HG02981 (cell line): ENCODE measurements at regions not wholly inside any gene's neighbourhood (a gene's known extent, or its start where the extent isn't known, plus 50 kb on each side); places are given as distances from the start of the nearest gene placed in this dataset.

Experiments used
- ATAC-seq: cut with Tn5 transposase; IDR thresholded peaks from one replicate; pipeline ENCODE4 v1.9.1; 2021; ENCODE audit warnings: mild to moderate bottlenecking, moderate library complexity; ENCODE audit not compliant: unreplicated experiment

DNA sequence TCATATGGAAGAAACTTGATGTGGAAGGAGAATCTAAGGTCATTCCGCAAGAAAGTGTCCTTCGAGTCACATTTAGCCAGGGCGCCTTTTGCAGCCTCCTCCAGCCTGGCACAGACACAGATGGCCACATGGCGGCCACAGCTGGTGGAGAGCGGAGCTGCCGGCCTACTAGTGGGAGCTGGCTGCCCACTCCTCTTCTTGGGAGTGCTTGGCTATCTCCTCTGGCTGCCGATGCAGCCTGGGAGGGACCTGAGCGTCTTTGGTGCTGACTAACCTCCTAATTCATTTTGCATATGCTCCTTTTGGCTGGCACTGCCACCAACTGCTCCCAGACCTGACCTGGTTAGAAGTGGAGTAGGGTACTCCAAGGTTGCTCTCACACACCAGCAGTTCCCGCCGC, 199.3 kb upstream of the MYT1L start:
- ATAC-seq, result no peak

DNA sequence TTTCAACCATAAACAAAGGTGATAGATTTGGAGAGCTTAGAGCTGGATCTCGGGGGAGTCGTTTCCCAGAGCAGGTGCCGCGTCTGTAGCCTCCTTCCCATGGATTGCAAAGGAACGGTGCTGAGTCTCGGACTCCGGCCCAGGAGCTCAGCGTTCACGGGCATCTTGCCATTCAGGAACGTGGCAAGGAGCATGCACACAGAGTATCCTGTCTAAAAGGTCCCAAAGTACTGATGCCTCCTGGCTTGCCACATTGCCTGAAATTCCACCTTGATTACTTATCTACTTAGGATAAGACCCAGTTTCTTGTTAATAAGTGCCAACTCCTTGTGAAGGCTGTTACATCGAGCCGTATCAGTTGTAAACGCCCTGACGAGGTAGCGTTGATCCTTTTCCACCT, 197.8 kb upstream of the MYT1L start:
- ATAC-seq, result no peak

DNA sequence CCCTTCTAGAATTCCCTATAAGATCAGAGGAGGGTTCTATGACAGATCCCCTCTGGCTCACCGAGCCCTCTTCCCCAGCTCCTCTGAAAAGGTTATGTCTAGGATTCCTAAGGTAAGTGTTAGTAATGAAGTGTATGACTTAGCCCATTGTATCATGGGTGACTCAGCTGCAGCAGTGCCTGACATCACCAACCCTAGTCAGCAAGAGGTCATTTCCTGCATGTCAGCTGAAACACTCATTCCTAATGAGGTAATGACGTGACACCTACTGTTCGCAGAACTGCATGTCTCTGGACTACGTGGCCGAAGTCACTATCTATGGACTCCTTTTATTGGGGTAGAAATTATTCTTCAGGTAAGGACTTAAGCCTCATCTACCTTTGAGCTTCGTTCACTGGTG, 196.1 kb upstream of the MYT1L start:
- ATAC-seq, result no peak

DNA sequence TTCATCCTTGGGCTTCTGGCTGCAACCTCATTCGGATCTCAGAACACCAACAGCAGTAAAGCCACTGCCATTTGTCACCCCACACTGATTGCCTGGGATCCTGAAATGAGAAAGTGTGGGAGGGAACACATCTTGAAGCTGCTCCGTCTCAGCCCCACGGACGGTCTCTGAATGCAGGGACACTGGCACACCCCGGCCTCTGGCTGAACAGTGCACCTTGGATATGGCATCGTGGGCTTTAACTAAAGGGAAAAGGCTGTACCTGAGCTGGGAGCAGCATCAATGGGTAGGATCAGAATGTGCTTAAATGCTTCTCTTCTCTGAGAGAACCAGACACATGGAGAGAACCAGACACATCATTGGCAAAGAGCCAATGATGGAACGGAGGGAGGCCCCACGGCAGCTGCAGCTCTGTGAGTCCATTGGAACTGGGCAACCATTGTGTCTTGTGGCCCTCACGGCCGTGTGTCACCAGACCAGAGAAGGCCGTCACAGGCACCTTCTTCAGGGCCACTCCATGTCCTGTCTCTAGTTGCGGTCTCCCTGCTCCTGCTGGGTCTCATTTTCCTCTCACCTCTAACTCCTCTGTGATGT, 193.4 kb upstream of the MYT1L start:
- no peak for ATAC-seq

DNA sequence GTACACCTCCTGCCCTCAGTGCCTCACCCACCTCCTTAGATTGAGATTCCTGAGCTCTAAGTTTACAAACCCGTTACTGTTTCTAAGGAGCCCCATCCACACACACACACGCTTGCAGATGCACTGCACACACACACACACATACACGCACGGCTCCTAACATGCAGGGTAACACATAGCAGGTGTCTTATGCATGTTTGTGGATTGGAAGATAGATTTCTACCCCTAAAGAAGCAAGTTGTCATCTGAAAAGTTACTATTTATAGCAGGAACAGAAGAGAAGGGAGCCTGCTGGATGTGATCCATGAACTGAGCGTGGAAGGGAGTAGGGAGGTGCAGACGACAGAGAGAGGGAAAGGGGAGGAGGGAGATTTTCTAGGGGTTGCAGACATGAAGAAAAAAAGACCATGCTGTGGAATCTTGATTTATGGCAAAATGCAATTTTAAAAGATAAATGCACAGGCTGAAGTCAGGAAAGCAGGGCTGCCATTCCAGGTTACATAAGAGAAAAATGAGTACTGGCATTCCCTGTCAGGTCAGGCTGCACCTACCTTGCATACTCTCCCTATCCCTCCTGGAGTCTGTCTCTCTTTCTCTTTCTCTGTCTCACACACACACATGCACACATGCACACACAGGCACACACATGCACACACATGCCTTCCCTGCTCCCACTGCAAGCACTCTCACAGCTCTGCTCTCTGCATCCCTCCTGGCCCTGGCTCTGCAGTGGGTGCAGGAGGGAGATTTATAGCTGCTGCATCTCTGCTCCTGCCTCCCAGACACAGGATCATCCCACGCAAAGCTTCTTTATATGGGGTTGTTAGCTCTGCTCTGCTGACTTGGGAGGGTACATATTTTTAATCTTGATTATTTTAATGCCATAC, 192.6 kb upstream of the MYT1L start:
- no peak for ATAC-seq

DNA sequence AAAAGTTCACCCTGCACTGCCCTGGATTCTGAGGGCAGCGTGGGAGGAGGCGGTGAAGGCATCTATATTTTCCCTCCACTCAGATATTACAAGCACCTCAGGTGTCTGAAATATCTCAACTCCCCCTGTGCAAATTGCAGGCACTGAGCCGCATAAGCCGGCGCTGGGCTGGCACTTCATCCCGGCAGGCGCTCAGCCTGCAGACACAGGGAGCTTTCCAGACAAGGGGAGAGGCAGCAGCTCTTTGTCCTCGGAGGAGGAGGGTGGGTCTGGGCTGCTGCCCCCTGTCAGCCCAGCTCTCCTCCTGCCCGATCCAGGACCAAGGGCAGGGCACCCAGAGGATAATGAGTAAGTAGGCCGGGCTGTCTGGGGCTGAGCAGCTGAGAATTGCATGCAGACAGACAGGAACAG, 189.3 kb upstream of the MYT1L start:
- ATAC-seq, result no peak

DNA sequence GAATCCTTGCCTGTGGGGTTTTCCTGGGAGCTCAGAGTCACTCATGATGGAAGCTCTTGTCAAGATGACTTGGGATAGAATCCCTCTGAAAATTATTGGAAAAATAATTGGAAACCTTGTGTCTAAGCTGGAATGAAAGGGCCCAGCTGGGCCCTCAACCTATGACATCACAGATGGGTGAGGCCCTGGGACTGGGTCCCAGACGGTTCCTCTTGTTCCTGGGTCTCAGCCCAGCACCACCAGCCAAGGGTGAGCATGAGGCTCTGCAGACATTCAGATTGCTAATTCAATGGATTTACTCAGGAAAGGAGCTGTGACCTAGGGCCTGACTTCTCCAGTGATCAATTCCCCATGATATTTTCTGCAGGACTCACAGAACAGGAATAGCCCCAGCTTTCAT, 188.3 kb upstream of the MYT1L start:
- no peak for ATAC-seq

DNA sequence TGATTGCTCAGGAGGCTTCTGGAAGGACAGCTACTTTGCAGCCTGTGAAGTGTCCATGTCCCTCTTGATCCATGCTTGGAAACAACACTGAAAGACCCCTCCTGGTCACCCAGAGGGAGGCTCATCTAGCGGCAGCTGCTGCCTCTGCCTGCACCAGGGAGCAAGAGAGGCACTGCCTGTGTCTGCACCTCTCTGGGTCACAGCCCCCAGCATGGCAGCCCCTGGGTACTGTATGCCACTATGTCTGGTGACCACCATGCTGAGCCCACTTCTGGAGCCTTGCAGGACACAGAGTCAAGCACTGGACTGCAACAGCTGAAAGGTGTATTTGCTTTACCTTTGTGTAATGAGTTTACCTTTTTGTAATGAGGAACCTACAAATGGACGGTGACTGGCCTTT, 186.3 kb upstream of the MYT1L start:
- ATAC-seq, result no peak

DNA sequence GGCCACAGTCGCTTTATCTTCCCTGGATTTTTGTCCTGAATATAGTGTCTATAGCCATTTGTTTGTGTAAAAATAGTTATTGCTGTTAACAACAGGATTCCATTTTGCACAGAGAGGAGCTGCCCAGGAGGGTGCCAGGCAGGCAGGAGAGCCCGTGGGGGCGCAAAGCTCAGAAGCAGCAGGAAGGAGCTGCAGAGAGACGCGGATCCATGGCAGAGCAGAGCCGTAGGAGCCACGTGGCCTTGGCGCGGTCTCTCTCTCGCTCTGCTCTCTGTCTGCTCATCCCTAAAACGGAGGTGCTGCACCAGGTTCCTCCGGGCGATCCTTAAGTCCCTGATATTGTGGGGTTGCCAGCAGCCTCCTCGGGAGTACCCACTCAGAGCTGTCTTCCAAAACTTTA, 185.3 kb upstream of the MYT1L start:
- ATAC-seq, result no peak

DNA sequence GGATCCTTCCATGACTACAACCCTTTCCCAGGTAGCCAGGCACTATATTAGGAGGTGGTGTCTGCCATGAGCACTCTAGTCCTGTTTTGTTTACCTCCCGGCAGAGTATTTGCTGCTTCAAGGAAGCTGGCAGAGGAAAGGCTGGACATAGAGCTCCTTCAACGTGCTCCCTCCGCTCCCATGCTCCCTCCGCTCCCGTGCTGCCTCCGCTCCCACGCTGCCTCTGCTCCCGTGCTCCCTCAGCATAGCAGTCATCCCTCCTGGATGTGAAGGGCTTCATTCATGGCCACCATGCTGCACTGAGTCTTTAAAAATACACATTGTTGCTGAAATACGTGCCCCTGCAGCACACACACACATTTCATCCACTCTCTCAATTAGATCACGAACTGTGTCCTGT, 181.9 kb upstream of the MYT1L start:
- ATAC-seq, result no peak

DNA sequence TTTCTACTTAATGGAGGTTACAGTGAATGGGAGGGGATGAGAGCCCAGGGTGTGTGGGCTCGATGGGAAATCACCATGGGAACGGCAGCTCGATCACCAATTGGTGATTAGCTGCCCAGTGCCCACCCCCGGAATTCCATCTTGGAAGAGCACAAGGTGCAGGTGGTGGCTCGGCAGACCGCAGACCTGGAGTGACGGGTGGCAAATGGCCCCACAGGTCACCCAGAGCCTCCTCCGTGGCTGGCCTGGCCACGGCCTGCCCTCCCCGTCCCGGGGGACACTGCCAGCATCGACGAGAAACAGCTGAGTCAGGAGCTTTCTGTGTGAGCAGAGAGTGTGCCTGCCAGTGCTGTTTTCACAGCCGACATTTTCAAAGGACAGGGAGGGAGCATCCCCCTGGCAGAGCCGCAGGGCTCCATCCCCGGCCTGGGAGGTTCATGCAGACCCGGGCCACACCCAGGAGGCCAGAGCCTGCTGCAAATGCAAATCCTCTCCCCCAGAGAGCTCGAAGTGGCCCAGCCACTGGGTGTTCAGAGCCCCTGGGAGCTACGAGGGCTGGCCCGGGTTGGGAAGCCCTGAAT, 176.4 kb upstream of the MYT1L start:
- ATAC-seq, result no peak

DNA sequence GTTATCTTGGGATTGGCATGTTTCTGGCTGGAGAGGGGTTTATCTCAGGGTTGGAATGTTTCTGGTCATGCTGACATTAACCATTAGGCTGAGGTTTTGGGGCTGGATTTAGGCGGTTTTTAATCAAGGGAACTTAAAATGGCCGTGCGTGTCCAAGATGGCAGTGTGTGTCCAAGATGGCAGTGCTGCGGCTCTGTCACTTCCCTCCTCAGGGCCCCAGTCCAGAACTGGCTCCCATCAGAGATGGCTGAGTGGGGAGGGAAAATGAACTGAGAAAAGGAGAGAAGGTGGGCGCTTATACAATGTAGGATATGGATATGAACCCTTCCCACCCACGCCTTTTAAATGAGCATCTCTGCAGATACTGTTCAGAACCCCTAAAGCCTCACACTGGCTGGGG, 175.5 kb upstream of the MYT1L start:
- ATAC-seq, result no peak

DNA sequence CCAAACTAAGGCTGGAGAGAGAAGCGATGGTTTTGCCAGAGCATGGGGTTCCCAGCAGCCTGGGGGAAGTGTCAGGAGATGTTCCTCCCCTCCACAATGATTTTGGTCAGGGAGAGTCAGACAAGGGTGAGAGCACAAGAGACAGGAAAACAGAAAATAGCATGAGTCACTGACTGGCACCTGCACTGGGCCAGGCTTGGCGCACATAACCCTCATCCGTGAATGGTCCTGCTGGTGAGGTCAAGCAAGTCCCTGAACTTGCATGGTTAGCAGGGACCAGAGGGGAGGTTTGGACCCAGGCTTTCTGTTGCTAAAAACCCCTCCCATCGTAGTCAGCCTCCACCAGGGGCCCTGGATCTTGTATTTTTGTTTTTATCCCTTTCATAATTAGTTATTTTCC, 174.5 kb upstream of the MYT1L start:
- no peak for ATAC-seq

DNA sequence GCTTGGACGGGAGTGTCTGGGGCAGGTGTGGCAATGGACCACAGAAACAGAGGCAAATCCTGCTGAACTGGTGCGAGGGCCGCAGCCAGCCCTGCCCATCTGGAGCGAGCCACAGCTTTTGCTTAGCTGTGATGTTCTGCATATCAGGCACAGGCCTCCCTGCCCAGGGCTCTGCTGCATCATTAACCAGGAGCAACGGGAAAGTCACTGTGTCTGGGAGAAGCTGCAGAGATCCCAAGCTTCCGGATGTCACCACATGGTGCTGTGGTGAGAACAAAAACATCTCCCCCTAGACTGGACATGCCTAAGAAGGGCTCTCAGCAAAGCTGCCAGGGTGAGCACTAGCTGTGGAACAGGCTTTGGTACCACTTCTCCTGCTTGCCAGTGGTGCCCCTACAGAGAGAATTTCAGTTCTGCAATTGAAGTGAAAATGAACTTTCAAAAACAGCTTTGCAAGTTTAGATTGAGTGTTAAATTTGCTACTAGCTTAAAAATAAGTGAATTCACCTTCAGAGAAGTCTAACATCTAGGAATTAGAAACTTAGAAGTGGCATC, 172.9 kb upstream of the MYT1L start:
- no peak for ATAC-seq

DNA sequence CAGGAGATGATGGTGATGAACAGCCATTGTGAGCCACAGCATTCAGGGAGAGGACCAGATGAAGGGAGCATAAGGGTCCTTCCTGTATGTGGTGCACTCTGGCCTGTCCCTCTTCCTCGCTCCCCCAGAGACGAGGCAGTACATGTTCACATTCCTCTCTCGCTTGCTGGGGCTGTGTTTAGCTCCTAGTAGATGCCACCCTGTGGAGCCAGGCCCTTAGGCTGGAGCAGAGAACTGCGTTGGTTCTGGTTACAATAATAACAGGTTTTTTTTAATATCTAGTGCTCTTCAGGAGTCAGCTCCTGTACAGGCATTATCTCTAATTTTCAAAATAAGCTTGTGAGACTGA, 171.1 kb upstream of the MYT1L start:
- ATAC-seq, result no peak

DNA sequence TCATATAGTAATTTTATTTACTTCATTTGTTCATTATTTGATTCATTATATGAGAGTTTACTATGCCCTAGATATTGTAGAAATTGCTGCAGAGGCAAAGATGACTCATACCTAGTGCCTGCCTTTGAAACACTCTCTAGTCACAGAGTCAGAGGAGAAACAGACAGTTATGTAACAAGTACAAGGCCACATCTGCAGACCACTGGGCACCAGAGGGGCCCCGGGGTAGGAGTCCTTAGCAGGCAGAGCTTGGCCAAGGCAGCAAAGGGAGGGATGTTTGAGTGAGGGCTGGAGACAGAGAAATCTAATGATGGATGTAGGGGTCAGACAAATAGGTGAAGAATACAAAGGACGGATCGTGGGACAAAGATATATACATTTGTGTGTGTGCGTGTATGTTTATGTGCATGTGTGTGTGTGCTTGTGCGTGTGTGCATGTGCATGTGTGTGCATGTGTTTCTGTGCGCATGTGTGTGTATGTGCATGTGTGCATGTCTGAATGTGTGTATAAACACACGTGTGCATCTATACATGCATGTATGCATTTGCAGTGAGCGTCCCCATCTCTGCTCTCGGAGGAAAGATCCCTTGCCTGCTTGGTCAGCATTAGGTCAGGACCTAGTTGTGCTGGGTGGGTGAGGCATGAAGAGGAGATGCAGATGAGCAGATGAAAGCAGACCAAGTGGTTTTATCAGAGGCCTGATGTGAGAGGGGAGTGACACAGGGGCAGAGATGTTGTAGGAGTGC, 170.6 kb upstream of the MYT1L start:
- ATAC-seq, result no peak

DNA sequence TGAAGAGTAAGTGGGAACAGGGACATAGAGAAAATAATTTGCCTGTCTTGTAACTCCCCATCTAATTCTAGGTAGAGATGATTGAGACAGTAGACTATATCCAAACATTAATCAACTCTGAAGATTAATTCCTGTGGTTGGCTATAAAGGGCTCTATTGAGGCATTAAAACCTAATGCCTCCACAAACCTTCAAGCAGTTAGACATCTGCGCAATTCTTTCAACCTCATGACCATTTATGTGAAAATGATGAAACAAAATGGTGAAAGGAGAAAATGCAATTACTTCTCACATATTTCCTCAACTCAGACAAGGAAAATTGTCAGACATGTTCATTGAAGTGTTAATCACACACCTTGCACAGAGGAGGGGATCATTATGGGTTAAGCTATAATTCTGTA, 164.5 kb upstream of the MYT1L start:
- ATAC-seq, result no peak

DNA sequence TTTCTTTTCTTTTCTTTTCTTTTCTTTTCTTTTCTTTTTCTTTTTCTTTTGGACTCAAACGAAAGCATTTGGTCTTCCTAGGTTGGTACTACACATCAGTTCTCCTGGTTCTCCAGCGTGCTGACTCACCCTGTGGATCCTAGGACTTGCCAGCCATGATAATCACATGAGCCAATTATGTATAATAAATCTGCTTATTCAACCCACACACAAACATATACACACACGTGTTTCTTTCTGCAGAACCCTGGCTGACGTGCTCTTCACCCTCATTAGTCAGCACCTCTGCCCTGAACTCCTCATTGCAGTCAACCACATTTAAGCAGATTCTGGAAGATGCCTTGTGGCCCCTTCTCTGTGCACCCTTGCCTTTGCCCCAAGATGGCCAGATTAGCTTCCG, 162.4 kb upstream of the MYT1L start:
- no peak for ATAC-seq

DNA sequence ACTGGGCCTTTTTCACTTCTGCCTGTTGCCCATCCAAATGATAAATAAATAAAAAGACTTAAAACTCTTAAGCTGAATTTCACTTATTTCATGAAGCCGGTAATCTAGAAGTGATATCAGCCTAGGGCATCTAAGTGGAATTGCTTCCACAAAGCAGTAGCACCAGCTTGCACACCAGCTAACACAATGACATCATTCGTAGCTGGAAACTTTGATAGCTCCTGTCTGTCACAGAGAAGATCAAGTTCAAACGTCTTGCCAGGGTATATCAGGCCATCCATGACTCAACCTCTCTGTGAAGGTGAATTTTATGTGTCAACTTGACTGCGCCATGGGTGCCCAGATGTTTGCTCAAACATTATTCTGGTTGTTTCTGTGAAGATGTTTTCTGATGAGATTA, 161.7 kb upstream of the MYT1L start:
- no peak for ATAC-seq

DNA sequence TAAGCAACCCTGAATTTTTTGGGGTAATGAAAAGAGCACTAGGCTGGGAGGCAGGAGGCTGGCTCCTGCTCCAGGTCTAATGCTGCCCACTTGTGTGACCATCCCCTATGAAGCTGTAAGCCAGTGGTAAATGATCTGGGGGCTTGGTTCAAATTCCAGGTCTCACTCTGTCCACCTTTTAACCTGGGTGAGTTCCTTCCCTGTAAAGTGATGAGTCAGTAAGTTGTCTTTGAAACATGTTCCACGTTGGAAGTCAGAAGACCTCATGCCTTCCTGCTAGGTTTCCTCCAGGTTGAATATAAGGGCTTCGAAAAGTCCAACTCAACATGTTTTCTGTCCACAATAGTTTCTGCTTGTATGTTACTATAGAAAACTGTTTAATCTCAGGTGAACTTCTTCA, 160.9 kb upstream of the MYT1L start:
- ATAC-seq, result no peak

DNA sequence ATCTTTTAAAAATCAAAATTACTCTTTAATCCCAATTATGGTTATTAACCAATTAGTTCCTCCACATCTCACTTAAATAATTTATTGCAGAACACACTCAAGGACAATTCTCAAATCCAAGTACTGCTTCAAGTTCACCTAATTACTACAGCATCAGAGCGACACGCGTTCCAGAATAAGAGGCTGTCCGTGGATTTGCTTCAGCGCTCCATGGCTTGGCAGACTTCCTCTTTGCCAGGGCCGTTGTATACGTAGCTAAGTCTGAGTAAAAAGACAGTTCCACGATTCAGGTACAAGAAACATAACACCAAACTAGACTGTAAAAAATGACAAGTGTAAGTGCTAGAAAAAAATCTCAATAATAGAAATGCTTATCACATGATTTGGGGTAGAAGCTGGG, 153.2 kb upstream of the MYT1L start:
- ATAC-seq, result no peak

DNA sequence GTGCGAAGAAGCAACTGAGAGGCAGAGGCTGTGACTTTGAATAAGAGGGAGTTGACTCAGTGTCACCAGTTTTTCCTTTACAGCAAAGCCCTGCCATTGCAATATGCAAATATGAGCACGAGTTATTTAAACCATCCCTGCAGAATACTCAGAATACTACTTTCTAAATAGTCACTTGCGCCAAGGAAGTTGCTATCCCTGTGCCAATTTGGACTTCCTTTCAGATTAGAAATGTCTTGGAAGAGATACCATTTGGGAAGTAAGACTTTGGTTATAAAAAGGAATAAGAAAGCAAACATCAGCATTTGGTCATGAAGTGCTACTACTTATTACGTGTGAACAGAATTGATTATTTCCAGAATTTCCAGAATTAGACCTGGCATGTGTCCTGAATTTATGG, 151.8 kb upstream of the MYT1L start:
- no peak for ATAC-seq
